ENCODE measurements at regions not wholly inside any gene's neighbourhood (a gene's known extent, or its start where the extent isn't known, plus 50 kb on each side); places are given as distances from the start of the nearest gene placed in this dataset.

DNA sequence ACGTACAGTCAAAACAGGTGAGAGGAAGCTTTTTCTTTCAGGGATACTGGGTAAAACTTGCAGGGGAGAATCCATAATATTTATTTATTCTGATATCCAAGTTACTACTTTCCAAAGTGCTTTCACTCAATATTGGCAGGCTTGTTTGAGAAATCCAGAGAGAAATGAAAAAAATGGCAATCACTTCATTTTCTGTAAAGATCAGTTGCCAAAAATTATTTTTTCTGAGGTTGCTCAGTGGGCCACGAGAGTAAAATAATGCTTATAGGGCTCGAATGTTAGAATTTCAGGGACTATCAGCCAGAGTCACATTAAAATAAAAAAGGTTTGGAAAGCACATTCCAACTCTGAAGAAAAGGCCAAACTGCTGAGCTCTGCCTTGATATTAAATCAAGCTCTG is 324.6 kb upstream of the RND3 start:
- intact Hi-C loops (cut with micrococcal nuclease) (no loop called here), dilution Hi-C loops (cut with MboI; ENCODE audit: extremely low pct_ligation_motif_present, low sequenced_read_pairs) (no loop called here)
- TF ChIP-seq, protein P1, sequence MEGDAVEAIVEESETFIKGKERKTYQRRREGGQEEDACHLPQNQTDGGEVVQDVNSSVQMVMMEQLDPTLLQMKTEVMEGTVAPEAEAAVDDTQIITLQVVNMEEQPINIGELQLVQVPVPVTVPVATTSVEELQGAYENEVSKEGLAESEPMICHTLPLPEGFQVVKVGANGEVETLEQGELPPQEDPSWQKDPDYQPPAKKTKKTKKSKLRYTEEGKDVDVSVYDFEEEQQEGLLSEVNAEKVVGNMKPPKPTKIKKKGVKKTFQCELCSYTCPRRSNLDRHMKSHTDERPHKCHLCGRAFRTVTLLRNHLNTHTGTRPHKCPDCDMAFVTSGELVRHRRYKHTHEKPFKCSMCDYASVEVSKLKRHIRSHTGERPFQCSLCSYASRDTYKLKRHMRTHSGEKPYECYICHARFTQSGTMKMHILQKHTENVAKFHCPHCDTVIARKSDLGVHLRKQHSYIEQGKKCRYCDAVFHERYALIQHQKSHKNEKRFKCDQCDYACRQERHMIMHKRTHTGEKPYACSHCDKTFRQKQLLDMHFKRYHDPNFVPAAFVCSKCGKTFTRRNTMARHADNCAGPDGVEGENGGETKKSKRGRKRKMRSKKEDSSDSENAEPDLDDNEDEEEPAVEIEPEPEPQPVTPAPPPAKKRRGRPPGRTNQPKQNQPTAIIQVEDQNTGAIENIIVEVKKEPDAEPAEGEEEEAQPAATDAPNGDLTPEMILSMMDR (IDR thresholded peaks at IDR 0.05; ENCODE audit: extremely low read depth in 1 of 2, insufficient read depth in 1 of 2, low read depth in 1 of 2, low read length in 2 of 2): no peak
- TF ChIP-seq EZH2 (IDR thresholded peaks at IDR 0.05; ENCODE audit: borderline replicate concordance, low read depth, low read length, severe bottlenecking): no peak
- no peak for TF ChIP-seq GATA2 (IDR thresholded peaks at IDR 0.05; ENCODE audit: insufficient read depth, insufficient read length, low read depth, low read length)
- TF ChIP-seq JUN (IDR thresholded peaks at IDR 0.05; ENCODE audit: borderline replicate concordance, insufficient read depth, insufficient read length, low read depth): no peak
- TF ChIP-seq POLR2AphosphoS5 (IDR thresholded peaks at IDR 0.05; ENCODE audit: insufficient read depth, low read depth, low read length): no peak
- TF ChIP-seq MAX (IDR thresholded peaks at IDR 0.05; ENCODE audit: insufficient read depth, insufficient read length): no peak
- no peak for TF ChIP-seq MYC (IDR thresholded peaks at IDR 0.05; ENCODE audit: low read depth, low read length)
- TF ChIP-seq POLR2A (IDR thresholded peaks at IDR 0.05; ENCODE audit: low read depth, low read length): no peak
- TF ChIP-seq FOS (IDR thresholded peaks at IDR 0.05; ENCODE audit: borderline replicate concordance, insufficient read depth, low read length): no peak
- Histone ChIP-seq H3K9me3 (replicated peaks; ENCODE audit: control insufficient read depth, insufficient read depth, low read length) (no peaks in the 10 kb centered on the region), H3K36me3 (ENCODE audit: control insufficient read depth in 2 of 2, extremely low read depth in 1 of 2, insufficient read depth in 2 of 2, low read length in 2 of 2) (no peaks in the 10 kb centered on the region), H3K79me2 (ENCODE audit: control insufficient read depth, insufficient read depth, low read length) (no peaks in the 10 kb centered on the region), H3K4me2 (ENCODE audit: insufficient read depth, low read length) (no peak overlapping the region), H3K27ac (ENCODE audit: insufficient read depth, low read depth, low read length) (no peak overlapping the region), H3K4me3 (replicated peaks in 1 of 3; ENCODE audit: insufficient read depth in 1 of 3, low read depth in 1 of 3, low read length in 3 of 3) (no peak overlapping the region), H3K9me1 (replicated peaks; ENCODE audit: control insufficient read depth, extremely low read depth, insufficient read depth, low read length) (no peaks in the 10 kb centered on the region), H3K27me3 (ENCODE audit: control insufficient read depth in 2 of 2, insufficient read depth in 2 of 2, low read length in 2 of 2) (no peaks in the 10 kb centered on the region), H3K4me1 (ENCODE audit: control insufficient read depth, extremely low read depth, insufficient read depth, low read length) (no peaks in the 10 kb centered on the region), H4K20me1 (replicated peaks; ENCODE audit: control insufficient read depth, extremely low read depth, insufficient read depth, low read length) (no peaks in the 10 kb centered on the region), H3K9ac (replicated peaks; ENCODE audit: extremely low read depth, insufficient read depth, low read length) (no peak overlapping the region), H2AFZ (ENCODE audit: low read depth, low read length) (no peak overlapping the region)
- DNase-seq (ENCODE audit: low read depth, low spot score) (no peak), FAIRE-seq (no peak)
- BruUV-seq (replicated peaks): no TSS peak
- ChIA-PET POLR2A (no interaction called here), CTCF (no interaction called here)

Data from endothelial cell of umbilical vein (primary cell).